CD1c-positive myeloid dendritic cell (primary cell): ENCODE measurements at regions not wholly inside any gene's neighbourhood (a gene's known extent, or its start where the extent isn't known, plus 50 kb on each side); places are given as distances from the start of the nearest gene placed in this dataset.
A peak's percentile ranks its signal among the peaks of the same experiment; 100 is the strongest.

Experiments used
- DNase-seq: peaks from one replicate; pipeline ENCODE4 v3.0.0-alpha.2; 2016; ENCODE audit errors: extremely low spot score

GRCh38 chr2:199707593-199708185 lies 143.3 kb downstream of the FTCDNL1 start:
- no peak for DNase-seq

DNA sequence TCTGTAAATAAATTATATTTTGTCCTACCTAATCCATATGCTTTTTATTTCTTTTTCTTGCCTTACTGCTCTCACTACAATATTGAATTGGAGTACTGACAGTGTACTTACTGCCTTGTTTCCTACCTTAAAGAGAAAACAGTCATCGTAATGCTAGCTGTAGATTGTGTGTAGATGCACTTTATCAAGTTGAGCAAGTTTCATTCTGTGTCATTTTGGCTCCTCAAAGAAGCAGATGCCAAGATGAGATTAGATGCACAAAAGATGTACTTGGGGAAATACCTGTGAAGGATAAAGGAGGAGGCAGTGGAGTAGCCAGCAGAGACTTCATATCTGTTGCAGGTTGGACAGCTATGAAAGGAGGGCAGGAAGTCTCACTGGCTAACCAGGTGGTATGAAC lies 145.5 kb downstream of the FTCDNL1 start:
- DNase-seq, result no peak

- DNase-seq, result peak; percentile 70
These were observed 146.4 kb downstream of the FTCDNL1 start for GRCh38 chr2:199704358-199705238.

DNA sequence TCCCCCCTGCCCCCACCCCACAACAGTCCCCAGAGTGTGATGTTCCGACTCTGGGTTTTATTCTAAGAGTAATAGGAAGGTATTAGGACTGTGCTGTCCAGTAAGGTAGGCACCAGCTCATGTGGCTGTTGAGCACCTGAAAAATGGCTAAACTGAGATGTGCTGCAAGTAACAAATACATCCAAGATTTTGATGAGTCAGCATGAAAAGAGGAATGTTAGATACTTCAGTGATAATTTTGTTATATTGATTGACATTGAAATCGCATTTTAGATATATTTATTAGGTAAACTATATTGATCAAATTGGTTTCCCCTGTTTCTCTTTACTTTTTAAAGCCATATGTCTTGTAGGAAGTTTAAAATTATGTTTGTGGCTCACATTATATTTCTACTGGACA lies 147.8 kb downstream of the FTCDNL1 start:
- DNase-seq, result no peak

DNA sequence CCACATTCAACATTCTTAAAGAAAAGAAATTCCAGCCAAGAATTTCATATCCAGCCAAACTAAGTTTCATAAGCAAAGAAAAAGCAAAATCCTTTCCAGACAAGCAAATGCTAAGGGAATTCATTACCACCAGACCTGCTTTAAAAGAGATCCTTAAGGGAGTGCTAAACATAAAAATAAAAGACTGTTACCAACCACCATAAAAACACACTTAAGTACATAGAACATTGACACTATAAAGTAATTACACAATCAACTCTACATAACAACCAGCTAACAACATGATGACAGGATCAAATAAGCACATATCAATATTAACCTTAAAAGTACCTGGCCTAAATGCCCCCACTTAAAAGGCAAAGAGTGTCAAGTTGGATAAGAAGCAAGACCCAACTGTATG lies 153.5 kb downstream of the FTCDNL1 start:
- no peak for DNase-seq

DNA sequence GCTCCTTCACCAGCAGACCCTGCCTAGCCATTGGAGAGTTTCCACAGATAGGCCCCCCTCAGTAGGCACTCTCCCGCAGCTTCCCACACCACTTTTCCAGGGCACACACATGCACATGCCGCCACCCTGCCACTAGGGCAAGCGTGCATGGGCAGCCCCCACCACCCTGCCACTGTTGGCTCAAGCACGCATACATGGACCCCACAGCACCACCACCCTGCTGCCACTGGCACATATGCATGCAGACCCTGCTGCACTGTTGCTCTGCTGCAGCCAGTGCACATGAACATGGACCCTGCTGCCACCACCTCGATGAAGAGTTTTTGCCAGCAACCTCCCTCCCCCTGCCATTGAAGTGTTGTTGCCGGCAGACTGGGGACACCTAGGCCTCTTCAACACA lies 154.9 kb downstream of the FTCDNL1 start:
- DNase-seq, result no peak

DNA sequence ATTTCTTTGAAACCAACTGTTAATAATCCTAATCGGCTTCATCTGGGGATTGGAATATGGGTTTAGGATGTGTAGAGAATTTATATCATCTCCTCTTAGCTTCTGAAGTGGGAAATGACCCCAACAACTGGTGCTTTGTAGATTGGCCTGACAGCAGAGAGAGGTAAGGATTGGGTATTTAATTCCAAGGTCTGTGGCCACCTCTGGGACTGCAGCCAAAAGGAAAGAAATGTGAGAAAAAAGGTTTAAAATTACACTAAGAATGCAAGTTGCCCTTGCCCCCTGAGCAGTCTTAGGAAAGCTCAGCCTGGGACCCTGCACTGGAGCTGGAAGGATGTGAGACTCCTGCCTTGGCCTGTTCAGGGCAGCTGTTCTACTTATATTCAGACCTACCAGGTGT lies 157.1 kb downstream of the FTCDNL1 start:
- no peak for DNase-seq

DNA sequence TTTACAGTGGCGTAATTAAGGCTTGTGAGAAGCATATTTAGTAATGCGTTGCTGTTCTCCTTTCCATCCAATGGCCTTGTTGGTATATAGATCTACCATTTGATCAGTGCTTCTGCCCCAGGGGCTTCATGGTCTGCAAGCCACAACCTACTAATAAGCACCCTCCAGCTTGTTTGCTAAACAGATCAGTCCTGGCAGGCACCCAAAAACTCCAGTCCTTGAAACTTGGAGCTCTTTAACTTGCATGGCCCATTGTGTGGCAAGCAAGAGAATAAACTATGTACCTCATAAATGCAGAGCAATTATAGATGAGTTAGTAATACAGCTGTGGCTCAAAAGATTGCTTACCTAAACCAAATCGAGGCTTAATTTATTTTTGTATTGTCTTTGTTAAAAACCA lies 158.5 kb downstream of the FTCDNL1 start:
- no peak for DNase-seq

GRCh38 chr2:199690225-199690624 lies 160.8 kb downstream of the FTCDNL1 start:
- no peak for DNase-seq

- DNase-seq, result no peak
These were observed 165.3 kb downstream of the FTCDNL1 start for GRCh38 chr2:199685669-199686068.

- DNase-seq, result no peak
These were observed 166.2 kb downstream of the FTCDNL1 start for GRCh38 chr2:199684832-199685231.

GRCh38 chr2:199684168-199684567 lies 166.8 kb downstream of the FTCDNL1 start:
- DNase-seq, result no peak

GRCh38 chr2:199682001-199682400 lies 169.0 kb downstream of the FTCDNL1 start:
- DNase-seq, result no peak

DNA sequence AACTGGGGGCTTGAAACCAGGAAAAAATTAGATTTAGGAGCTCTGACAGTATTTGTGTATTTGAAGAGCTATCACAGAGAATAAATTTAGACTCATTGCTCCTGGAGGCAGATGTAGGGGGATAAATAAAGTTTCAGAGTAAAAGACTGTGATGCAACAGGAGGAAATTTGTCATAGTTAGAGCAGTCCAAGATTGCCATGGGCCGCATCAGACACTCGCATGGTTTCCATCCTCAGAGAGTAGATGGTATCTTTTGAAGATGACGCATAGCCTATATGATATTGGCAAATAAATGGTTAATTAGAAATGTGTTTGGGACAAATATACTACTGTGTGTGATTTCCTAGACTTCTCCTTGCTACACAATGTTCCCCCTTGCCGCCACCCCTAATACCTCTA lies 170.5 kb downstream of the FTCDNL1 start:
- no peak for DNase-seq

DNA sequence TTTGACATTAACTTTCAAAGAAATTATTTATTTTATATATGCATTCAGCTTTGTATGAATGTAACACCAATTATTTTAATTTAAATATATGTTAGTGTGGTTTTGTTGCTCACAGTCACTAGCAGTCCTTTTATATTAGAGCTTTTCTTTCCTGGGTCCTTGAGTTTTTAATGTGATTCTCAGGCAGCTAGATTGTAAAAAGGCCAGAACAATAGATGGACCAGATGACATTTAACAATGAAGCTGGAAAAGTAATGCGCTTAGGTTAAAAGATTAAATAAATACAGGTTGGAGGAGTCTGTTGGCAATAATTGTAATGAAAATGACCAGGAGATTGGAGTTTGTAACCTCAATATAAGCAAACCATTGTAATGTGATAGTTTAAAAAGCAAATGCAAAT lies 171.1 kb downstream of the FTCDNL1 start:
- DNase-seq, result no peak

GRCh38 chr2:199677881-199678280 lies 173.1 kb downstream of the FTCDNL1 start:
- no peak for DNase-seq

GRCh38 chr2:199668645-199669044 lies 182.3 kb downstream of the FTCDNL1 start:
- no peak for DNase-seq

GRCh38 chr2:199663157-199663556 lies 187.8 kb downstream of the FTCDNL1 start:
- DNase-seq, result peak; percentile 56

GRCh38 chr2:199662255-199662654 lies 188.7 kb downstream of the FTCDNL1 start:
- DNase-seq, result no peak

DNA sequence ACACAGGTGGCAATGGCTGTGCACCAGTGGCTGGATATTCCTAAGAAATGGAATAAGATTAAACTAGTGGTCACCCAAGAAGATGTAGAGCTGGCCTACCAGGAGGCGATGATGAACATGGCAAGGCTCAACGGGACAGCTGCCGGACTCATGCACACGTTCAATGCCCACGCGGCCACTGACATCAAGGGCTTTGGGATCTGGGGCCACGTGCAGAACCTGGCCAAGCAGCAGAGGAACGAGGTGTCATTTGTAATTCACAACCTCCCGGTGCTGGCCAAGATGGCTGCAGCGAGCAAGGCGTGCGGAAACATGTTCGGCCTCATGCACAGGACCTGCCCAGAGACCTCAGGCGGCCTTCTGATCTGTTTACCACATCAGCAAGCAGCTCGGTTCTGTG lies 190.8 kb downstream of the FTCDNL1 start:
- no peak for DNase-seq

- DNase-seq, result peak; percentile 28
These were observed 191.8 kb downstream of the FTCDNL1 start for GRCh38 chr2:199659207-199659606.

DNA sequence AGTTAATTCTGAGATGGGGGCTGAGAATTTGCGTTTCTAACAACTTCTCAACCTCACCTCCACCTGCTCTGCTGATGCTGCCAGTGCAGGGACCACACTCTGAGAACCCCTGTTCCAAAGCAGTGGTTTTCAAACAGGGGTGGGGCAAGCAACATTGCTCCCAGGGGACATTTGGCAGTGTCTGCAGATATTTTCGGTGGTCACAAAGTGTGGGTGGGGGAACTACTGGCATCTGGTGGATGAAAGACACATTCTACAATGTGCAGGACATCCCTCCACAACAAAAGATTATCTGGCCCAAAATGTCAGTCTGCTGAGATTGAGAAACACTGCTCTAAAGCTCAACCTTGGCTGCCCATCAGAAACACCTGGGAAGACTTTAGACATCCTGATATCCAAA lies 188.7 kb upstream of the SATB2 start:
- no peak for DNase-seq

DNA sequence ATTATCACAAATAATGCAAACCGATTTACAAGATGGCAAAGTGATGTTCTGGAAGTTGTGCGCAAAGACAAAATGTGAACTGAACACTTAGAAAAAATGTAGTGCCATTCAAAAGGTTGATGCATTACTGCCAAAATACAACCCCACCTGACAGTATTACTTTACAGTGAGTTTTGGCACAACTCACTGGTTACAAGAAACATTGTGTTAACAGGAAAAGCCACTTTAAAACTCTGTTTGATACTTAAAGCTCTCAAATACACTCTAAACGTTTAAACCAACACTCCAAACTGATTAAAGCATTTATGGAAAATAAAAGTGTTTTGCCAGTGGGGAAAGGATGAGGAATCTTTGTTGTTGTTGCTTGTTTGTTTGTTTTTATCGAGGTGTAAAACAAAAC lies 173.4 kb upstream of the SATB2 start:
- DNase-seq, result no peak

- DNase-seq, result no peak
These were observed 171.6 kb upstream of the SATB2 start for GRCh38 chr2:199629301-199629700.
